ENCODE measurements at regions not wholly inside any gene's neighbourhood (a gene's known extent, or its start where the extent isn't known, plus 50 kb on each side); places are given as distances from the start of the nearest gene placed in this dataset.

- TF ChIP-seq REST (IDR thresholded peaks at IDR 0.05; ENCODE audit: borderline replicate concordance) (no peak), SMC3 (conservative IDR thresholded peaks at IDR 0.05; ENCODE audit: poor library complexity) (no peak), TAF1 (IDR thresholded peaks at IDR 0.05; ENCODE audit: low read depth) (no peak), POLR2AphosphoS5 (IDR thresholded peaks at IDR 0.05) (no peak), EP300 (conservative IDR thresholded peaks at IDR 0.05; ENCODE audit: poor library complexity, severe bottlenecking) (no peak), RAD21 (conservative IDR thresholded peaks at IDR 0.05) (no peak), MXI1 (conservative IDR thresholded peaks at IDR 0.05; ENCODE audit: poor library complexity, severe bottlenecking) (no peak), EZH2 (IDR thresholded peaks at IDR 0.05; ENCODE audit: borderline replicate concordance, insufficient read depth, low read length, poor library complexity, severe bottlenecking) (no peak)
- TF ChIP-seq, protein P1, sequence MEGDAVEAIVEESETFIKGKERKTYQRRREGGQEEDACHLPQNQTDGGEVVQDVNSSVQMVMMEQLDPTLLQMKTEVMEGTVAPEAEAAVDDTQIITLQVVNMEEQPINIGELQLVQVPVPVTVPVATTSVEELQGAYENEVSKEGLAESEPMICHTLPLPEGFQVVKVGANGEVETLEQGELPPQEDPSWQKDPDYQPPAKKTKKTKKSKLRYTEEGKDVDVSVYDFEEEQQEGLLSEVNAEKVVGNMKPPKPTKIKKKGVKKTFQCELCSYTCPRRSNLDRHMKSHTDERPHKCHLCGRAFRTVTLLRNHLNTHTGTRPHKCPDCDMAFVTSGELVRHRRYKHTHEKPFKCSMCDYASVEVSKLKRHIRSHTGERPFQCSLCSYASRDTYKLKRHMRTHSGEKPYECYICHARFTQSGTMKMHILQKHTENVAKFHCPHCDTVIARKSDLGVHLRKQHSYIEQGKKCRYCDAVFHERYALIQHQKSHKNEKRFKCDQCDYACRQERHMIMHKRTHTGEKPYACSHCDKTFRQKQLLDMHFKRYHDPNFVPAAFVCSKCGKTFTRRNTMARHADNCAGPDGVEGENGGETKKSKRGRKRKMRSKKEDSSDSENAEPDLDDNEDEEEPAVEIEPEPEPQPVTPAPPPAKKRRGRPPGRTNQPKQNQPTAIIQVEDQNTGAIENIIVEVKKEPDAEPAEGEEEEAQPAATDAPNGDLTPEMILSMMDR (IDR thresholded peaks at IDR 0.05; ENCODE audit: poor library complexity, severe bottlenecking), result no peak
- Histone ChIP-seq H3F3A (ENCODE audit: insufficient read depth, low read length, poor library complexity, severe bottlenecking) (no peaks in the 10 kb centered on the region), H3K4me3 (ENCODE audit: low read length) (no peak overlapping the region), H3K36me3 (ENCODE audit: insufficient read depth, low read length) (no peaks in the 10 kb centered on the region), H3K79me2 (replicated peaks; ENCODE audit: insufficient read depth, low read length) (no peaks in the 10 kb centered on the region), H4K20me1 (ENCODE audit: insufficient read depth) (no peaks in the 10 kb centered on the region), H3K4me2 (ENCODE audit: low read length) (no peak overlapping the region), H3K9me3 (ENCODE audit: low read length) (no peaks in the 10 kb centered on the region), H3K27ac (ENCODE audit: low read length) (no peak overlapping the region), H2AFZ (ENCODE audit: low read depth, low read length) (no peak overlapping the region), H3K9me2 (ENCODE audit: insufficient read depth, low read length) (no peaks in the 10 kb centered on the region), H3K9ac (ENCODE audit: low read length) (no peak overlapping the region), H3K27me3 (ENCODE audit: insufficient read depth, low read depth, low read length) (no peaks in the 10 kb centered on the region)
These were observed 218.4 kb upstream of the PCDH15 start for GRCh38 chr10:55019439-55019838.

DNA sequence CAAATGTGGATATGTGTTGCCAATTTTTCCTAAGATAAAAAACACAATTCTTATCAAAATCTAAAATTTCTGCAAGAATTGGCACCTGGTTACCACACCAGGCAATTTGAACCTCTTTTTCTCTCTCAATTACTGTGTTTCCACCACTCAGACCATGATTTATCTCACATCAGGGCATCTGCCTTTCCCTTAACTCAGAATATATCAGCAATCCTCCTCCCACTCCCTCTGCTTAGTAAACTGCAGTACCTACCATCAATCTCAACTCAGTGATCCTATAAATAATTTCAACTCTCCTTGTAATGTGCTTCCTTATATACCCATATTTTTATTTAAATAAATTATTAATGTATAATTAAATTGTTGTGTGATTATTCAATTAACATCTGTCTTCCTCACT is 212.3 kb upstream of the PCDH15 start:
- Histone ChIP-seq H3K27ac (ENCODE audit: low read length) (no peak overlapping the region), H3K9ac (ENCODE audit: low read length) (no peak overlapping the region), H3K9me2 (ENCODE audit: insufficient read depth, low read length) (no peaks in the 10 kb centered on the region)

More for the DNA sequence above, 212.3 kb upstream of the PCDH15 start:
- no peaks in the 10 kb centered on the region for H3K9me3 ChIP-seq (ENCODE audit: low read length)
- H4K20me1 ChIP-seq (ENCODE audit: insufficient read depth), result no peaks in the 10 kb centered on the region
- H3K27me3 ChIP-seq (ENCODE audit: insufficient read depth, low read depth, low read length), result no peaks in the 10 kb centered on the region
- no peak overlapping the region for H3K4me2 ChIP-seq (ENCODE audit: low read length)
- TF ChIP-seq, protein P1 (IDR thresholded peaks at IDR 0.05; ENCODE audit: poor library complexity, severe bottlenecking), result no peak
- TF ChIP-seq RAD21 (conservative IDR thresholded peaks at IDR 0.05) (no peak), POLR2AphosphoS5 (IDR thresholded peaks at IDR 0.05) (no peak), REST (IDR thresholded peaks at IDR 0.05; ENCODE audit: borderline replicate concordance) (no peak), EP300 (conservative IDR thresholded peaks at IDR 0.05; ENCODE audit: poor library complexity, severe bottlenecking) (no peak), MXI1 (conservative IDR thresholded peaks at IDR 0.05; ENCODE audit: poor library complexity, severe bottlenecking) (no peak), EZH2 (IDR thresholded peaks at IDR 0.05; ENCODE audit: borderline replicate concordance, insufficient read depth, low read length, poor library complexity, severe bottlenecking) (no peak), SMC3 (conservative IDR thresholded peaks at IDR 0.05; ENCODE audit: poor library complexity) (no peak)
- no peak overlapping the region for H3K4me3 ChIP-seq (ENCODE audit: low read length)
- H2AFZ ChIP-seq (ENCODE audit: low read depth, low read length), result no peak overlapping the region
- H3K36me3 ChIP-seq (ENCODE audit: insufficient read depth, low read length), result no peaks in the 10 kb centered on the region
- H3F3A ChIP-seq (ENCODE audit: insufficient read depth, low read length, poor library complexity, severe bottlenecking), result no peaks in the 10 kb centered on the region
- no peaks in the 10 kb centered on the region for H3K79me2 ChIP-seq (replicated peaks; ENCODE audit: insufficient read depth, low read length)

Data from neural cell (in vitro differentiated cells).